ENCODE measurements at regions not wholly inside any gene's neighbourhood (a gene's known extent, or its start where the extent isn't known, plus 50 kb on each side); places are given as distances from the start of the nearest gene placed in this dataset.

DNA sequence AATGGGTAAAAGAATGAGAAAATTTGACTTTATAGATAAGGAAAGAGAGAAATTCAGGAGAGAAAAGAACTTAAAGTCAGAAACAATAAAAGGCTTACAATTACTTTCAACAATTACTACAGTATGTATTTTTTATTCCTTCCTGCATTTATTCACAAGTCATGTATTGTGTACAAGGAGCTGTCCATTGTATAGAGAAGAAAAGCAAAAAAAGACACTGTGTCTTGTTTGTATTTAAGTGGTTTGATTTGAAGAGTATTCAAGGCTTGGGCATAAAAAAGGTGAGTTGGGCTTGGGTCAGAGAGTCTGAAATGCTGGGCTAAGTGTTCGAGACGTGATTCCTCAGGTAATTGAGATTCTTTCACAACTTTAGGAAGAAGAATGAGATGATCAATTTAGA, 394.2 kb upstream of the ROBO2 start:
- DNase-seq, result no peak

DNA sequence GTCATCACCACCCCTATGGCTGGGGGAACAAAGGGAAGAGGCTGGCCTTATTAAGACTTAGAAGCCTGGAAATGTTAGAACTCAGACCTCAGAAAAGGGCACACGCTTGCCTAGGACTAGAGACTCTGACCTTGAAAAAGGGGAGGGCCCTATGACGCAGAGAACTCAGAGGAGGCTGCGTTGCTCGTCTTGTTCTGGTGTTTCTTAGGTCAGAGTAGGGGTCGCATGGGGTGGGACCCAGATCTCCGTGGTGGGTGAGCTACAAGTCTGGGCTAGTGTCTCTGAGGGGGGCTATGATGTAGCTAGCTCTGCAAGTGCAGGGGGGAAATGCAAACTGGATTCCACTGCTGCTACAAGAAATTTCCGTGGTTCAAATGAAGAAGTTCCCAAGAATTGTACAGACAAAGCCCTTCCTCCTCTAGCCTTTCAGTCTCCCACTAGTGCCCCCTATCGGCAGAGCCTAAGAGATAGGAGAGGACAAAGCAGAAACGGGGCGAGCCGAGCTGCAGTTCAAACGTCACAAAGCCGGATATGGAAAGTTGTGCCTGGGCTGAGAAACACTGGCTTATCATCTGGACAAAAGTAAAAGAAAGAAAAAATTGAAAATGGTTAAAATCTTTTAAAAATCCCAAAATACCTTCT, 392.9 kb upstream of the ROBO2 start:
- no peak for DNase-seq

DNA sequence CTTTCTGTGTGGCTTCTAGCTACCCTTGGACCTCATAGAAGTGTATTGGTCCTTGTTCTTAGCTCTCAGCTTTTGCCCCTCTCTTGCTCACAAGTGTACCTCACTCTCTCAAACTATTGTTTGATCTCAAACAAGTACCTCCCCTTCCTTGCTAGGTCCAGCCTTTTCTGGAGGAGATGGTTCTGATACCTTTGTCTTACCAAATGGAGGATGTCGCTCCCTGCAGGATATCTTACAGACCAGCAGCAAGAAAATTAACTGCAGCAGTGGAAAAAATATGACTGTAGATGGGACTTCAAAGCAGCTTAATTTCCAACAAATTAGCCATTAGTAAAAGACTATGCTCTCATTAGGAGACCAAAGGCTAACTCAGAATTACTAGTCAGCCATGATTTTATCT, 388.1 kb upstream of the ROBO2 start:
- no peak for DNase-seq

DNA sequence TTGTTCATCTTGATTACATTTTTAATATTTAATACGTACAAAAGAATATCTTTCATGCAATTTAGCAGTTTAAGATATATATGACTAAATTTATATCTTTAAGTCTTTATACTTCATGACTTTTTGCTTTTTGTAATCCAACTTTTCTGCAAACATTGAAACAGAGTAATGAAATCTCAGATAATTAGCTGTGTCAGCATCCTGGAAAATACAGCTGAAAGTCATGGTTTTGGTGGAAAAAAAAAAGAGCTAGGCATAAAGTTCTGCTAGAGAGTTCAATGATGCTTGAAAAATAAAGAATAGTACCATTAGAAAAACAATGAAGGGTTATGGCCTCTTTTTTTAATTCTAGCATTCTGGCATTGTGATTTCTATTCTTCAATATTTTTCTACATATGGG, 387.4 kb upstream of the ROBO2 start:
- DNase-seq, result no peak

DNA sequence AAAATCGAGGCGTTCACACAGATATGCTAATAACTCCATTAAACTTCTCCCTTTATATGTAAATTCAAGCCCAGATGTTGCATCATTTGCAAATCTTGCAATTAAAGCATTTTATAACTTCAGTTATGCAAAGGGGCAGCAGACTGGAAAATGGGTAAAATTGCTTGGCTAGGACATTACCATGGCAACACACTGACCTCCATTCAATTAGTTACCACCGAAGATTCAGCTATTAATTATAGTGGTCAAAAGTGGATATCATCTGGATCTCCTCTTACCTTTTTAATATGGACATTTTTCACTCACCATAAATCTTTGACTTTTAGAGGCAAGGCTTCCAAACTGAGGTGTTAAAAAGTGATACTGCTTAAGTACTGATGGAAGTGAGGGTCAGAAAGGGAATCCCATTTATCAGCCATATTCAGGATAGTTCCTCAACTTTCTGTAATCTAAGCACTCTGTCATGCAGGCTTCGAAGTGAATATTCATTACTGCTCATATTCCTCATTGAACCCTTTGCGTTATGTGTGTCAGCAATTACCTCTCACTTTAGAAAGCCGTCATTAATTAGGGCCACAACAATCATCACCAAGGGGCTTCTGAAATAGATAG, 386.2 kb upstream of the ROBO2 start:
- DNase-seq, result no peak

DNA sequence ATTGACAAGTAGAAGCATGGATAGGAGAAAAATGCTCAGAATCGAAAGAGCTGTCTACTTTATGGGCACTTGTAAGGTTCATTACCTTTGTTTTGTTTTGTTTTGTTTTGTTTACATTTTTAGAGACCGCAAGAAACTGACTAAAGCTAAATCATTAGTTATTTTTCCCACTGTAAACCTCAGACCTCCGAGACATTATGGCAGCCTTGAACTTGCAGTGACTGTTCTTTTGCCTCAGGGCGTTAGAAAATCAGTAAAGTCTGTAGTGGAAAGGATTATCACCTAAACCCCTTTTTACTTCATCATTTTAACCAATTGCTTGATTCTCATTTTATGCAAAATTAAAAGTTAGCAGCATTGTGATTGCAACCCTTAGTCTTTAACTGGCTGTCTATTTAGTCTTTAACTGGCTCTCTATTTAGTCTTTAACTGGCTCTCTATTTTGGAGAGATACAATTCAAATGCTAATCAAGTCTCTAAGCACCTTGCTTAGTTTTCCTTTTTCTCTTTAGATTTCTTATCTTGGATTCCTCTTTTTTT, 383.3 kb upstream of the ROBO2 start:
- DNase-seq, result no peak

DNA sequence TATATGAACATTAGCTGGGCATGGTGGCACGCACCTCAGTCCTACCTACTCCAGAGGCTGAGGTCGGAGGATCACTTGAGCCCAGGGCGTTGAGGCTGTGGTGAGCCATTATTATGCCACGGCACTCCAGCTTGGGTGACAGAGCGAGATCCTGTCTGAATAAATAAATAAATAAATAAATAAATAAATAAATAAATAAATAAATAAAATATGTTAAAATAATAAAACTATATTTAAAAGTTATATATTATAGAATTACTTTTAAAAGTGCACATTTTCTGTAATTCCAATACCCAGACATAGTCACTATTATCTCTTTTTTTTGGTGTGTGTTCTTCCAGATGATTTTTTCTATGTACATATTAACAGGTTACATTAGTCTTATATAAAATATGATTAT, 382.0 kb upstream of the ROBO2 start:
- DNase-seq, result no peak

DNA sequence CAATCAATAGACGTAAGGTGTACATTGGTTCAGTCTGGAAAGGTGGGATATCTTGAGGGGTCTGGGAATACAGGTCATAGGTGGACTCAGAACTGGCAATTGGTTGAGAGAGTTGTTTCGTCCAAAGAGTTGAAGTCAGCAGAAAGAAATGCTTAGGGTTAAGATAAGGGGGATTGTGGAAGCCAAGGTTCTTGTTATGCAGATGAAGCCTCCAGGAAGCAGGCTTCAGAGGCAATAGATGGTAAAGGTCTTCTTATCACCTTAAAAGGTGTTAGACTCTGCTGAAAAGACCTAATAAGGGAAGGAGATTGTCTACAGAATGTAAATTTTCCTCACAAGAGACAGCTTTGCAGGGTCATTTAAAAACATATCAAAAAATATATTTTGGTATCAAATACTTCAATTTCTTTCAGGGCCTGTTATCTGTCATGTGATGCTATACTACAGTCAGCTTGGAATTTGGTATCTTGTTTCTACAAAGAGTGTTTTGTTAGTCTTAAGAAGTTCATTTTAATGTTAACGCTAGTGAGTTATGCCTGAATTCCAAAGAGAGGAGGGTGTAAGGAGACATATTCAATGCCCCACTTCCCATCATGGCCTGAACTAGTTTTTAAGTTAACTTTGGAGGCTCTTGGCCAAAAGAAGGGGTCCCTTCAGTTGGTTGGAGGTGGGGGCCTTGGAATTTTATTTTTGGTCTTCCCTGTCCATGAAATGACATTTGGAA, 378.2 kb upstream of the ROBO2 start:
- DNase-seq, result no peak

DNA sequence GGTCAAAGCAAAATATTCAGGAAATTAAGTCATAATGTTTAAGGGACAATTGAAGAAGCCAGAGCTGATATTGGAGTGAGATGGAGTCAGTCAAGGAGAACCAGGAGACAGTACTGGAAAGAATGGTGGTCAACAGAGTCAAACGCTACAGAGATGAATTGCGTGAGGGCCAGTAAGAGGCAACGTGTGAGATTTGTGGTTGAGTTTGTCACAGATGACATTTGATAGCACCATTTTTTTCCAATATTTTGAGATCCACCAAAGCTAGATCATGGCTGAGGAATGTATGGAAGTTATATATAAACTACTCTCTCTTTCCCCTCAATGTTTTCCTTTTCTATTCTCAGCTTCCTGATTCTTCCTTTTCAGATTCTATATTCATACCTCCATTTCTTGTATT, 375.1 kb upstream of the ROBO2 start:
- DNase-seq, result no peak

DNA sequence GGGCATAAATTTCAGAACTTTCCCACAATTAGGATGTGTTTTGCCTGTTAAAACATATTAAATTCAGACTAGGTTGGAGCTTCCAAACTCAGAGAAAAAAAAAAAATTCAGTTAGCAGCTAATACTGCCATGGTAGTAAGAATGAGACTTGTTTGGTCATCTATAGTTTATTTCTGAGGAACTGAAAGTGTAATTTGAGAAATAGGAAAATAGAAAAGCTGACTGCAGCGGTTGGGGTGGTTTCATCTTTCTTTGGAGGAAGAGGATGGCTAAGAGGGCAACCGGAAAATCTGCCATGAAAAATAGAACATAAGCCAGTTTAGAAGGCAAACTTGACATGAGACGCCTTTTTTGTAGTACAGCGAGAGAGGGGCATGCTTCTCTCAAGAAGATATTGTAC, 371.2 kb upstream of the ROBO2 start:
- DNase-seq, result no peak

DNA sequence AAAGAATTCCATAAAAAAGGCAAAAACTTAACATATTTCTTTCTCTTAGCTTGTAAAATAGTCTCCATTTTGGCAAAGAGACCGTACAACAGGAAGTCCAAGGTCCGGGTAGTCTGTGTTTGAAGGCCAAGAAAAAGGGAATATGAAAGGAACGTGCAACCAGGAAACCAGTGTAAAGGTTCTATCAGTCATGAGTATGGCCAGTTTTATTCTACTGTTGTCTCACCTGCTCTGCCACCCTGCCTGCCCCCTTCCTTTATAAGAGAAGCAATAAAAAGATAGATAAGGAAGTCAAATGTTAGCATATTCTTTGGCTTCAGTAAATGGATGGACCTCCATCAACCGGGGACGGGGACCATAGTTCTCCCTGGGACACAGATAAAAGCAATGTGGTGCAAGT, 370.6 kb upstream of the ROBO2 start:
- DNase-seq, result no peak

DNA sequence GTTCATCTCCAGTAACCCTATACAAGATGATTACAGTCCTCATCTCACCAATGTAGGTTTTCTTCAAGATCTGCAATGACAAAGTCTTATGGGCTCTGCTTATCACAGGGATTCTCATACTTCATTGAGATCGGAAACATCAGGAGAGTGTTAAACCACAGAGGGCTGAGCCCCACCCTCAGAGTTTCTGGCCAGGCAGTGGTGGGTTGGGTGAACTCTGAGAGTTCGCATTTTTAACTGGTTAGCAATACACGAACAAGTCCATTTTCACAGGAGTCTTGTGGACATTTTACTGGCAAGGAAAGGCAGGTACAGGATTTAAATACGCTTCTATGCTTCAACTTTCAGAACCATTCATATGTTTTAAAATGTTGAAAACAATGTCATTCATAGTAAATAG, 366.7 kb upstream of the ROBO2 start:
- no peak for DNase-seq

DNA sequence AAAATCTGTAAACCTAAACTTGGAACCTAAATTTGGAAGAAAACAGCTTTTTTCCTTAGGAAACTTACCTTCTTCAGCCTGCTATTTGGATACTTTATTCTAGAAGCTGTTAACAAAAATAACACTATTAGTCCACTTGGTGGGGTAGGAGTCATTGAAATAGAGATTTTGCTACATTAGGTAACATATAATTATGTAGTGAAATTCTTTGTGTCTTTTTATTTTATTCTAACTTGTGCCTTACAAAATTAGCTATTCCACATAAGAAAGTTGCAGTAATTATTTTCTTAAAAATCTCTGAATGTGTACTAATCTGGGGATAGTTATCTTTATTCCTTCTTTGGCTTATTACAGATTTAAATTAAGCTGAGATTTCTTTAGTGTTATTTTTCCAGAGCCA, 360.4 kb upstream of the ROBO2 start:
- DNase-seq, result no peak

DNA sequence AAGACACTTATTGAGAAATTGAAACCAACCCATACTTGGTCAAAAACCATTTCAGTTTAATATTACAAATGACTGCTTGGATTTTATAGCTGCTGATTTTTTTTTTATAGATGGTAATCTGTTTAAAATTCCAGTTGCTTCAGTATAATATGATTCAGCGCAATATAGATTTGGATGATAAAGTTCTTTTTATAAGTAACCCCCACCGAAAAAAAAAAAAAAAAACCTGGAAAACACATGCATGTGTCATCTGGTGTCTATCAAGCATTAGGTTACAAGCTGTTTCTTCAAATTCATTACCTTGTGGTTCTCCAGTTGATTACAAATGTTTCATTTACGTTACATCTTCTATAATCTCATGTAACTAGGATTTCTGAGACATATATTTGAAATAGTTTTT, 356.6 kb upstream of the ROBO2 start:
- DNase-seq, result no peak

DNA sequence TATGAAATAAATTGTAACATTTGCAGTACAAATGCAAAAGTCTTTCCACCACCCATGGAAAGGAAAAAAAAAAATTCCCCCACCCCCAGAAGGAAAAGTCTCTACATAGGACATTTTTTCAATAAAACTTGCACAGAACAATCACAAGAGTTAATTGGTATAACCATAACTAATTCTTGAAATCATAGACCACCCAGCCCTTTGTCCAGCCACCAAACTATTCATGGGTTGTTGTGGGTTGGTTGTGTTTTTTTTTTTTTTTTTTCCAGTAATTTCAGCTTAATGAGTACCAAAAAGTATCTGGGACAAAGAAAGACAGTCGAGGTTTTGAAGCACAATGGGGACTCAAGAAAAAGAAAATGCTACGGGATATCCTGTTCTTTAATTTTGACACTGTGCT, 355.0 kb upstream of the ROBO2 start:
- DNase-seq, result no peak

DNA sequence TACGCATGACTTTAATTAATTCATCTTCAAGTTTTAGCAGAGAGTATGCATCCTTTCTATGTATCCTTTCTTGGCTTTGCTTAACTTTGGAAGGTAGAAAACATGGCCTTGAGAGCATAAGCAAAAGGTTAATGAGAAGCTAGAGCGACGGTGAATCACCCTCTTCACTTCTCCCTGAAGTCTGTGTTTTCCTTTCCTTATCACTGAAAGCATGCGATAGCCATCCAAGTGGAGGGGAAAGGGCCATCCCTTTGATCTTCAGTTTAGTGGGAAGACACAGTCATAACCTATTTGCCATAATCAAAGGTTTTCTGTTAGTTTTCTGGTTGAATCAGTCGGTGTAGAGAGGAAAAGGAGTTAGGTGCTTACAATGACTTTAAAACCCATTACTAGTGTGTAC, 354.0 kb upstream of the ROBO2 start:
- no peak for DNase-seq

DNA sequence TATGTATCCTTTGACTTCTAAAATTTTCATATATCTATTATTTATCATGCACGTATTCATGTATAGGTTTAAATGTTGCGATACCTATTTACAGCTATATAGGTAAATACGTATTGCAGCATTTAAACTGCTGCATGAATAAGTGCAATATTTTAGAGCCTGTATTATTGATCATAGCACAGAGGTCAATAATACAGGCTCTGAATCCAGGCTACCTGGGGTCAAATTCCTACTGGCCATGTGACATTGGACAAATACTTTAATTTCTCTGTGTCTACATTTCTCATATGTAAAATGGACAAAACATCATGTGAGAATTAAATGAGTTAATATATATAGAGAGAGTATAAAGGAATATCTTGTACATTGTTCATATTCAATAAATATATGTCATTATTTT, 352.9 kb upstream of the ROBO2 start:
- DNase-seq, result no peak

DNA sequence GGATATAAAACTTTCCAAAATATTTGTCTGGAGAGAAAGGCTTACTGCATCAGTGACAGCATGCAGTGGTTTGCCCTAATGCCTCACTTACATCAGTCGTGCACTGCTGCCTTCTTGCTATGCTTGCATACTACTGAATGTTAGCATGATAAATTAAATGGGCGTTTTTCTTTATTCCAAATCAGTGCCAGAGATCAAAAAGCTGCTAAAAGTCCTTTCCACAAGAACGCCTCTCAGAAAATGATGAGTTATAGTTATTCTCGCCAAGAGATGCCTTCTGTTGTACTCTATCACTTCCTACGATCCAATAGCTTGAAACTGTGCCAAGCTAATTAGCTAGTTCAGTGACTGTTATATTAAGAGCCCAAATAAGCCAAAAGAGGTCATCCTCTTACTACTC, 345.8 kb upstream of the ROBO2 start:
- no peak for DNase-seq

DNA sequence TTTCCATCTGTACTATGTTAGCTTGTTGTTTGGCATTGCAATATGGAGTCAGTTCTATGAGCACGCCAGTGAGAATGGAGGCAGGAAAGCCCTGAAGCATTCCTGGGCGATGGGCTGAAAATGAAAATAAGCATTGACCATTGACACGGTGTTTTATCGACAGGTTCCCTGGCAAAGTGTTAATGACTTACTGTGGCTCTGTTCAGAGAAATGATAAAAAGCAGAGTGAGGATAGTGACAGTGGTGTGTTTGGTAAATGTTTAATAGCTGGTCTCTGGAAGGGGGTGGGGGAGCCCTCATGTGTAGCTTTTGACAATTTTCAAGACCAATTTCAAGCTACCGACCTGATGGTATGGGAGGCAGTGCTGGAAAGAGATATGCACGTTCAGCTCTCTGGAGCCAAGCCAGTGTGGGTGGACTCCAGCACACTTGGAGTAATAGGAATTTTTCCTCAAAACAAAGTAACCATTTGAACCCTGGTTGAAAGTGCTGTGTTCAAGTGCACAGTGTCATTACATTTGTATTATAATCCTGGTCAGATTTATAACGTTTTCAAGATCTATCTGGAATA, 341.7 kb upstream of the ROBO2 start:
- DNase-seq, result no peak

DNA sequence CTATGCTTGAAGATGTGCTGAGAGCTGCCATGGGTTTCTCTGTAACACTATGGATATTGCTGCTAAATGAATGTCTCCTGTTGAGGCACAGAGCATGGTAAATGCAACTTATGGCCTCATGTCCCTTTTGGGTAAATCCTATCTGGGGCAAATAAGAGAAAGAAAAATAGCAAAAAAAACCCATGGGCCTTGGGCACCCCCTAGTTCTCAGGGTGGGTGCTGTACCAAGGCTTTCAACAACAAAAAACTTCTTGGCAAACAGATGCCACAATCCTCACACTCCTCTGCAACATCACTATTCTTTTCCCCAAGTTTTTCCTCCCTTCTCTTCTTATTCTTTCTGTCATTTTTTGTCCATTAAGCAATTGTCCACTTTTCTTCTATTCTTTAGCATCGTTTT, 340.1 kb upstream of the ROBO2 start:
- no peak for DNase-seq

DNA sequence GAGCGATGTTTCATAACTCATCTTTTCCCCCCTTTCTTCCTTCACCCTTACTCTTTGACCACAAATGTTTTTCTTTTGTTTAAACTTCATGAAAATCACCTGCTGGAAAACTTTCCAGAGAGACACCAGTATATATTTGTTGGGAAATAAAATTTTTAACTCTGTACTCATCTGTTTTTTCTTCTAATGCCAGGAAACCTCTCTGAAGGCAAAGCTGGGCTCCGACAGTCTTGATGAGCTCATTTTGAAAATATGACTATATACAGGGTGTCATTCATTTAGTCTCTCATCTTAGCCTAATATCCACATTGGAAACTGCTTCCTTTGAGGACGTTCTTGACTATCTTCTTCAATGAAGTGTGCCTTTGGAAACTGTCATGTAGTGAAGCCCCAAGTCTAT, 339.6 kb upstream of the ROBO2 start:
- DNase-seq, result peak; percentile 2

DNA sequence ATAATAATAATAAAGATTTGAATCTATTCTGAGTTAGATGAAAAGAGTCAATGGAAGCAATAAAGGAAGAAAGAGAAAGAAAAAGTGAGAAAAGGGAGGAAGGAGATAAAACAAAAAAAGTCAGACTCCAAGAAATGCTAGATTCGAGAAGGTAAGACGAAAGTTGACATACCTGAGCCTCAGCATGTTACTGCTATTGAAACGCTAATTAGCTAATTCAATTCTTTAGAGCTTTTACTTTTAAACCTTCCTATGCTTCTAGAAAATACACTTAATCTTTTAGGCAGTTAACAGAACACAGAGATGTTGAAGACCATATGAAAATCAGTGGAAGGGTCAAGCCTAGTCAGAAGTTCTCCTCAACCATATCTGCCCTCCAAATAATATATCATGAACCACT, 337.2 kb upstream of the ROBO2 start:
- no peak for DNase-seq

DNA sequence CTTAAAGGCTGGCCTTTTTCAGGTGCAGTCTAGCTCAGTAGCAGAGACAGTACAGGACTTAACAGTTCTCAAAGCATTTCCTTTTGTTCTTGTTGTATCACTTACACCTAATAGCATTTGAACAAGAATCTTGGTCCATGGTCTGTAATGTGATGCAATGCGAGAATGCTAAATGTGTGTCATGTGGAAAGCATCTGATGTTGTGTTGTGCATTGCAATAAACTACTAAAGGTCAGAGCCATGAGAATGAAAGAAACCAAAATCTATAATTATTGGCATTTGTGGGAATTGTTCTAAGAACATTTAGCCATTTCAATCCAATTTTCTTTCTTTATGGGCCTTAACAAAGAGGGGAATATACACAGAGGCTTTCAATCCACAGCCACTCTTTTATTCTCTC, 324.5 kb upstream of the ROBO2 start:
- no peak for DNase-seq

DNA sequence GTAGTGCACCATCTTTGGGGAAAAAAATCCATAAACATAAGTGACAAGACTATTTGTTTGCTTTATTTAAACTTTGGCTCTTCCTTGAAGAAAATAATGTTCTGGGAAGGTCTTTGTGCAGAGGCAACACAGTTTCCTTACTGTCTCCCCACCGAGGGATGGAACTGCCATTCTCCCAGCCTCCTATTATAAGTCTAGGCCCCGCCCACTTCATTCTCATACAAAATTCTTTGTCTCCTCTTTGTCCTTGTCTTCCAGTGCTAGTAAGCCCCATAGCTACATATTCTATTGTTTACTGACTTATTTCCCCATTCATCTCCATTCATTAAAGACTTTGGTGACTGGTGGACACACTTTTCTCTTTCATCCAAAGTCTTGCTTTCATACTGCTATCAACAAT, 316.5 kb upstream of the ROBO2 start:
- no peak for DNase-seq
